ENCODE measurements at regions not wholly inside any gene's neighbourhood (a gene's known extent, or its start where the extent isn't known, plus 50 kb on each side); places are given as distances from the start of the nearest gene placed in this dataset.
"Not testable (repeated sequence)": the region's sequence is repeated elsewhere in the genome, so short reads cannot be mapped to it uniquely, and the experiment has no call there.

DNA sequence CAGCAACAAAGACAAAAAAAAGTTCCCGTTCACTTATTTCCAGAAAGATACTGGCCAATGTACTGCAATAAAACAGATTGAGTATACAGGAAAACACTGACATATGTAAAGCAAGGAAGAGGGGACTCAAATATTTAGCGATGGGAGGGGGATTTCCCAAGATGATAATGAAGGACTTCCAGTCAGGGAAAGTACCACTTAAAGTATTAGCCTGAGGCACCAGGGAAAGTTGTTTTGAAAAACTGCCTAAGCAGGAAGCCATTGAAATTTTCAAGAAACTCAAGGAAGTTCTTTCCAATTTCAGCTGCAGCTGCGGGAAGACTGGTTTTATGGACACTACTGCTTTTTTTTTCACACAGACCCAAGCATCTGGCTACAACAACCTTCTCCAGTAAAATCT is 1007.4 kb upstream of the NOVA1 start:
- no peak overlapping the region for H3K4me3 Mint-ChIP-seq
- H3K9me3 Mint-ChIP-seq = peaks cover 17% of the 10 kb centered on the region
- no peaks in the 10 kb centered on the region for H3K27me3 Mint-ChIP-seq
- H3K4me1 Mint-ChIP-seq (ENCODE audit: low read depth) = no peaks in the 10 kb centered on the region
- DNase-seq = no peak
- H3K27ac Mint-ChIP-seq = no peak overlapping the region
- no peaks in the 10 kb centered on the region for H3K36me3 Mint-ChIP-seq (ENCODE audit: low read depth)

GRCh38 chr14:27608377-27608776 is 1010.5 kb upstream of the NOVA1 start:
- Mint-ChIP-seq H3K27ac (no peak overlapping the region), H3K4me3 (no peak overlapping the region), H3K9me3 (peaks cover 15% of the 10 kb centered on the region), H3K27me3 (no peaks in the 10 kb centered on the region), H3K4me1 (ENCODE audit: low read depth) (no peaks in the 10 kb centered on the region), H3K36me3 (ENCODE audit: low read depth) (no peaks in the 10 kb centered on the region)
- DNase-seq = no peak

DNA sequence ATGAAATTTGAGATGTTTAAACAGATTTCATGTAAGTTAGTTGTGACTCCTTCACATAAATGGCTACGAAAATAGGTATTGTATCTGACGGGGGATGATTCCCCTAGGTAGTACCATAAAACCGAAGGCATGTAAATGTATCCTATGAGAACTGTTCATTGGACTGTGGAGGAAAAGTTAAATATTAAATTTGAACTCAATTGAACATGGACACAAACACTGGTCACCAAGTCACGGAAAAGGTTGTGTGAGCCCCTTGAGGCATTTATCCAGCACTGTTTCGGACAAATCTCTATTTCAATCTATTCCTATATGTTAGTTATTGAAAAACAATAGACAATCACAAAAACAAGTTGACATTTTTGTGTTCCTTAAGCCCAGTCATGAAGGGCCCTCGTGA is 1014.3 kb upstream of the NOVA1 start:
- DNase-seq = no peak
- Mint-ChIP-seq H3K27ac (no peak overlapping the region), H3K27me3 (no peaks in the 10 kb centered on the region), H3K4me1 (ENCODE audit: low read depth) (no peaks in the 10 kb centered on the region), H3K36me3 (ENCODE audit: low read depth) (no peaks in the 10 kb centered on the region), H3K4me3 (no peak overlapping the region), H3K9me3 (peaks cover 15% of the 10 kb centered on the region)

GRCh38 chr14:27613102-27613501 is 1015.3 kb upstream of the NOVA1 start:
- Mint-ChIP-seq H3K36me3 (ENCODE audit: low read depth) (no peaks in the 10 kb centered on the region), H3K4me3 (no peak overlapping the region), H3K9me3 (peaks cover 10% of the 10 kb centered on the region), H3K4me1 (ENCODE audit: low read depth) (no peaks in the 10 kb centered on the region), H3K27ac (no peak overlapping the region), H3K27me3 (no peaks in the 10 kb centered on the region)
- no peak for DNase-seq

DNA sequence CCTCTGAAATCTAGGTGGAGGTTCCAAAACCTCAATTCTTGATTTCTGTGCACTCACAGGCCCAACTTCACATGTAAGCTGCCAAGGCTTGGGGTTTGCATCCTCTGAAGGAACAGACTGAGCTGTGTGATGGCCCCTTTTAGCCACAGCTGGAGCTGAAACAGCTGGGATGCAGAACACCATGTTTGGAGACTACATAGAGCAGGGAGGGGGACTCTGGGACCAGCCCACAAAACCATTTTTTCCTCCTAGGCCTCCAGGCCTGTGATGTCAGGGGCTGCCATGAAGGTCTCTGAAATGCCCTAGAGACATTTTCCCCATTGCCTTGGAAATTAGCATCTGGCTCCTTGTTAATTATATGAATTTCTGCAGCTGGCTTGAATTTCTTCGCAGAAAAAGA is 1025.9 kb upstream of the NOVA1 start:
- Mint-ChIP-seq H3K4me1 (ENCODE audit: low read depth) (no peaks in the 10 kb centered on the region), H3K27ac (no peak overlapping the region), H3K36me3 (ENCODE audit: low read depth) (no peaks in the 10 kb centered on the region), H3K4me3 (no peak overlapping the region), H3K27me3 (no peaks in the 10 kb centered on the region), H3K9me3 (peaks cover 28% of the 10 kb centered on the region)
- no peak for DNase-seq

- H3K27me3 Mint-ChIP-seq = no peaks in the 10 kb centered on the region
- peaks cover 27% of the 10 kb centered on the region for H3K9me3 Mint-ChIP-seq
- H3K4me1 Mint-ChIP-seq (ENCODE audit: low read depth) = no peaks in the 10 kb centered on the region
- no peak for DNase-seq
- no peaks in the 10 kb centered on the region for H3K36me3 Mint-ChIP-seq (ENCODE audit: low read depth)
- H3K27ac Mint-ChIP-seq = no peak overlapping the region
- no peak overlapping the region for H3K4me3 Mint-ChIP-seq
Measured at GRCh38 chr14:27634056-27634970, 1036.5 kb upstream of the NOVA1 start.

GRCh38 chr14:27640688-27641087 is 1042.9 kb upstream of the NOVA1 start:
- DNase-seq; H3K36me3 Mint-ChIP-seq (ENCODE audit: low read depth); H3K27ac Mint-ChIP-seq; H3K4me1 Mint-ChIP-seq (ENCODE audit: low read depth); H3K4me3 Mint-ChIP-seq; H3K27me3 Mint-ChIP-seq: not testable (repeated sequence)
- peaks cover 20% of the 10 kb centered on the region for H3K9me3 Mint-ChIP-seq

DNA sequence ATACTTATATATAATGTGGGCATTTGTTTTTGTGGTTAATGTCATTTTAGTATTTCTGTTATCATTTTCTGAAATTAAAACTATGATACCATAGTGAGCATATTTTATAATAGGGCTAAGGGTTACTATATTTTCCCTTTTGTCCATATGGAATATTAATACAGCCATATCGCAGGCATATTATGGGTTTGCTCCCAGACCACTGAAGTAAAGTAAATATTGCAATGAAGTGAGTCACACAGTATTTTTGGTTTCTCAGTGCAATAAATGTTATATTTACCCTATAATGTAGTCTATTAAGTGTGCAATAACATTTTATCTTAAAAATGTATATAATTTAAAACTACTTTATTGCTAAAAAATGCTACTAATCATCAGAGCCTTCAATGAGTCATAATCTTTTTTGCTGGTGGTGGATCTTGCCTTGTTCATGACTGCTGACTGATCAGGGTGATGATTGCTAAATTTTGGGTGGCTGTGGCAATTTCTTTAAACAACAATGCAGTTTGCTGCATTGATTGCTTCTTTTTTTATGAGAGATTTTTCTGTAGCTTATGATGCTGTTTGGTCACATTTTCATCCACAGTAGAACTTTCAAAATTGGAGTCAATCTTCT is 1044.5 kb upstream of the NOVA1 start:
- Mint-ChIP-seq H3K27me3 (no peaks in the 10 kb centered on the region), H3K9me3 (peaks cover 17% of the 10 kb centered on the region), H3K4me1 (ENCODE audit: low read depth) (no peaks in the 10 kb centered on the region), H3K36me3 (ENCODE audit: low read depth) (no peaks in the 10 kb centered on the region), H3K27ac (no peak overlapping the region), H3K4me3 (no peak overlapping the region)
- no peak for DNase-seq

DNA sequence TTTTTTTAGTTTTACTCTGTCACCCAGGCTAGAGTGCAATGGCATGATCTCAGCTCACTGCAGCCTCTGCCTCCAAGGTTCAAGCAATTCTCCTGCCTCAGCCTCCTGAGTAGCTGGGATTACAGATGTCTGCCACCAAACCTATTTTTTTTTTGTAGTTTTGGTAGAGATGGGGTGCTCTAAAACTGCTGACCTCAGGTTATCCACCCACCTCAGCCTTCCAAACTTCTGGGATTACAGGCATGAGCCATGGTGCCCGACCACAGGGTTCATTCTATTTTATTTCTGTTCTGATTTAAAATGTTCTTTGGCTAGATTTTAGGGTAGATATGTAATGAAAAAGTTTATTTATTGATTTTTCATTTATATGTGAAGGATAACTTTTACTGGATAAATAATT is 1062.8 kb upstream of the NOVA1 start:
- no peak overlapping the region for H3K27ac Mint-ChIP-seq
- no peaks in the 10 kb centered on the region for H3K4me1 Mint-ChIP-seq (ENCODE audit: low read depth)
- no peak for DNase-seq
- H3K27me3 Mint-ChIP-seq = no peaks in the 10 kb centered on the region
- no peak overlapping the region for H3K4me3 Mint-ChIP-seq
- H3K9me3 Mint-ChIP-seq = peaks cover 32% of the 10 kb centered on the region
- H3K36me3 Mint-ChIP-seq (ENCODE audit: low read depth) = no peaks in the 10 kb centered on the region

GRCh38 chr14:27668531-27668930 is 1070.7 kb upstream of the NOVA1 start:
- Mint-ChIP-seq H3K36me3 (ENCODE audit: low read depth) (no peaks in the 10 kb centered on the region), H3K4me1 (ENCODE audit: low read depth) (no peaks in the 10 kb centered on the region), H3K4me3 (no peak overlapping the region), H3K27ac (no peak overlapping the region), H3K9me3 (peaks cover 29% of the 10 kb centered on the region), H3K27me3 (no peaks in the 10 kb centered on the region)
- no peak for DNase-seq

- Mint-ChIP-seq H3K27ac (no peak overlapping the region), H3K9me3 (peaks cover 25% of the 10 kb centered on the region), H3K36me3 (ENCODE audit: low read depth) (no peaks in the 10 kb centered on the region), H3K4me1 (ENCODE audit: low read depth) (no peaks in the 10 kb centered on the region), H3K4me3 (no peak overlapping the region), H3K27me3 (no peaks in the 10 kb centered on the region)
- no peak for DNase-seq
Measured at GRCh38 chr14:27672047-27672446, 1074.2 kb upstream of the NOVA1 start.

- not testable (repeated sequence) for H3K4me1 Mint-ChIP-seq (ENCODE audit: low read depth); H3K27ac Mint-ChIP-seq; DNase-seq; H3K36me3 Mint-ChIP-seq (ENCODE audit: low read depth); H3K4me3 Mint-ChIP-seq; H3K27me3 Mint-ChIP-seq
- peaks cover 25% of the 10 kb centered on the region for H3K9me3 Mint-ChIP-seq
Measured at GRCh38 chr14:27672811-27673737, 1075.2 kb upstream of the NOVA1 start.

DNA sequence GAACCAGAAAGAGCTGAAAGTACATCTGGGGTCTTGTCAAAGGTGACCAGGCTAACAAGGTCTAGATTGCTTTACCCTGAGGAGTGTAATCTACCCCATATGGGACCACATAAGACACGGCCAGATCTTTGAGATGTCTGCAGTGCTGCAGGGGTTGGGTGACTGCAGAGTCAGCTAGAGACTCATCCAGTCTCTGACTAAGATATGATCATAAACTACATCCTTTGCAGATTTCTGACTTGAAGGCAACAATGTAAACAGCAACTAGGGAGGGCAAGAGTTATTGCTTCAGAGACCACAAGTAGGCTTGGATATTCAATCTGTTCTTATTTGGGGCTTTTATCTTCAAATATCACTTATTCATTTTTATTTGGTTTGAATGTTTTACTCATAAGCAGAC is 1080.5 kb upstream of the FOXG1 start:
- no peaks in the 10 kb centered on the region for H3K27me3 Mint-ChIP-seq
- no peaks in the 10 kb centered on the region for H3K4me1 Mint-ChIP-seq (ENCODE audit: low read depth)
- H3K27ac Mint-ChIP-seq = no peak overlapping the region
- H3K9me3 Mint-ChIP-seq = peaks cover 20% of the 10 kb centered on the region
- no peaks in the 10 kb centered on the region for H3K36me3 Mint-ChIP-seq (ENCODE audit: low read depth)
- H3K4me3 Mint-ChIP-seq = no peak overlapping the region
- DNase-seq = no peak

DNA sequence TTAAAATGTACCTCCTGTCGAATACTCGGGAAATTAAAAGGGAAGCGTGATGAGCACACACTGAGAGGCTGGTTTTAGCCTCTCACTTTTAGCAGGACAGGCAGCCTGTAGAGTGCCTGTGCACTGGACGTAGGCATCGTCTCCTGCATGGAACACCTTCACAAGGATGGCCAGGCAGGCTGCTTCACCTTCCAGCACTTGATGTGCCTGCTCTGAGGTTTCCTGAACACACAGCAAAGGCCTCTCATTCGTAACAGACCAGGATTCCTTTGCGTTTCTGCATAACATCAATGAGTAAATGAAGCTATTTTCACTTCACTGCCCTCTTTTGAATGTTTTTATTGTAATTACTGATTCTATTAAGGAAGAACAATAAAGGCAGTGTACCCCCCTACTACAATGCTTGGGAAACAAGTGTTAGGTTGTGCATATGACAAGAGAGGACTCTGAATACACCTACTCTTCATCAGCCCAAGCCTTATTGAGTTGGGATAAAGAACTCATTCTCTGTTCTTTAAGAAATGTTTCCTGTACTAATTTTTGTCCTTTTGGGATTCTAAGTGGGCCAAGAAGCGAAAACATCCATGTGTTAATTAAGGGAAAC is 1077.6 kb upstream of the FOXG1 start:
- no peak for DNase-seq
- Mint-ChIP-seq H3K4me1 (ENCODE audit: low read depth) (no peaks in the 10 kb centered on the region), H3K27me3 (no peaks in the 10 kb centered on the region), H3K9me3 (peaks cover 28% of the 10 kb centered on the region), H3K36me3 (ENCODE audit: low read depth) (no peaks in the 10 kb centered on the region), H3K27ac (no peak overlapping the region), H3K4me3 (no peak overlapping the region)

Data from activated T-cell treated with anti-CD3 and anti-CD28 coated beads, Interleukin-2, amount 50 U/mL, for 24 hours (primary cell).